HFFc6 (cell line): ENCODE measurements at regions not wholly inside any gene's neighbourhood (a gene's known extent, or its start where the extent isn't known, plus 50 kb on each side); places are given as distances from the start of the nearest gene placed in this dataset.
A peak's percentile ranks its signal among the peaks of the same experiment; 100 is the strongest.

Experiments used
- DNase-seq: peaks from one replicate; pipeline ENCODE4 v3.0.0-alpha.2; 2018
- H3K27ac Mint-ChIP-seq: 2 replicates; pipeline ENCODE4 v1.8.0; 2020; ENCODE audit warnings: mild to moderate bottlenecking, mixed read lengths
- H3K27me3 Mint-ChIP-seq: 2 replicates; pipeline ENCODE4 v1.8.0; 2021; ENCODE audit warnings: mild to moderate bottlenecking, moderate library complexity, mixed read lengths; ENCODE audit not compliant: insufficient read depth
- H3K36me3 Mint-ChIP-seq: 2 replicates; pipeline ENCODE4 v1.8.0; 2021; ENCODE audit warnings: low read depth, mixed read lengths
- H3K4me1 Mint-ChIP-seq: 2 replicates; pipeline ENCODE4 v1.8.0; 2020; ENCODE audit warnings: low read depth, mixed read lengths
- H3K4me3 Mint-ChIP-seq: 2 replicates; pipeline ENCODE4 v1.8.0; 2020; ENCODE audit warnings: mild to moderate bottlenecking, moderate library complexity, mixed read lengths
- H3K9me3 Mint-ChIP-seq: 2 replicates; pipeline ENCODE4 v1.8.0; 2020; ENCODE audit warnings: mild to moderate bottlenecking, mixed read lengths
- TF ChIP-seq, protein P1 (sequence below): fragments of 200-600 bp; sonication (generic); IDR thresholded peaks from 2 replicates; pipeline ENCODE4 v1.5.0; 2021; ENCODE audit warnings: antibody characterized with exemption, mild to moderate bottlenecking

DNA sequence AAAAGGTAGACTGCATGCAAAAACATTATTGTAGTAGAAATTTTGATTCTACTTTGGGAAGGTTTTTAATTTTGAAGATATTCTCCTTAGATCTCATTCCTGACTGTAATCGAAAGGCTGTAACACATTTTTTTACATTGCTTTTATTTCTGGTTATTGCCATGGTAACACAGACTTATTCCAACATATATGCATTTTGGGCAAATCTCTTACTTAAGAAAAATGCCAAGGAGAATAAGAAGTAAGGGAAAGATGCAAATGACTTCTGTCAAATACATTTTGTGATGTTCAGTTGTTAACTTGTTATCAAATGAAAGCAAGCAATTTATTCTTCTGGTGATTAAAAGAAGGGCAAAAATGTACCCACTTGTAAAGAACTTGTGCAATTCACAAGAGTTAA, 267.5 kb downstream of the AASDHPPT start:
- Mint-ChIP-seq H3K27ac (no peak overlapping the region), H3K36me3 (no peaks in the 10 kb centered on the region), H3K4me1 (peaks cover 8% of the 10 kb centered on the region), H3K4me3 (no peak overlapping the region), H3K27me3 (peaks cover 2% of the 10 kb centered on the region; the same call in 1 of the 2 replicates), H3K9me3 (no peaks in the 10 kb centered on the region)
- TF ChIP-seq, protein P1, sequence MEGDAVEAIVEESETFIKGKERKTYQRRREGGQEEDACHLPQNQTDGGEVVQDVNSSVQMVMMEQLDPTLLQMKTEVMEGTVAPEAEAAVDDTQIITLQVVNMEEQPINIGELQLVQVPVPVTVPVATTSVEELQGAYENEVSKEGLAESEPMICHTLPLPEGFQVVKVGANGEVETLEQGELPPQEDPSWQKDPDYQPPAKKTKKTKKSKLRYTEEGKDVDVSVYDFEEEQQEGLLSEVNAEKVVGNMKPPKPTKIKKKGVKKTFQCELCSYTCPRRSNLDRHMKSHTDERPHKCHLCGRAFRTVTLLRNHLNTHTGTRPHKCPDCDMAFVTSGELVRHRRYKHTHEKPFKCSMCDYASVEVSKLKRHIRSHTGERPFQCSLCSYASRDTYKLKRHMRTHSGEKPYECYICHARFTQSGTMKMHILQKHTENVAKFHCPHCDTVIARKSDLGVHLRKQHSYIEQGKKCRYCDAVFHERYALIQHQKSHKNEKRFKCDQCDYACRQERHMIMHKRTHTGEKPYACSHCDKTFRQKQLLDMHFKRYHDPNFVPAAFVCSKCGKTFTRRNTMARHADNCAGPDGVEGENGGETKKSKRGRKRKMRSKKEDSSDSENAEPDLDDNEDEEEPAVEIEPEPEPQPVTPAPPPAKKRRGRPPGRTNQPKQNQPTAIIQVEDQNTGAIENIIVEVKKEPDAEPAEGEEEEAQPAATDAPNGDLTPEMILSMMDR, result no peak
- DNase-seq, result no peak

DNA sequence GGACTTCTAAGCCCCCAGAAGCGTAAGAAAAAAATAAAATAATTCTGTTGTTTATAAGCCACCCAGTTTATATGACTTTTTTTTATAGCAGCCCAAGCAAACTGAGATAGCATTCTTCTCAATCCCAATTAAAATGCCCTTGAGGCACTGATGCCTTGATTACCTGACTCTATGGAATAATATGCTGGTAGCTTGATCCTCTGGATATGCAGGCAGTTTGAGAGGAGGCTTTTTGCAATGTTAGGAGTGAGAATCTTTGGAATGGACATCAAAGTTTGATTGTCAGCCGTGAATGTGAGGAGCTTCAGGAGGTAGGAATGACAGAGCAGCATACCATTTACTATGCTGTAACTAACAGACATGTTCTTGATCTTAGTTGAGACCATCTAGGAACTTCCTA, 275.6 kb downstream of the AASDHPPT start:
- no peaks in the 10 kb centered on the region for H3K36me3 Mint-ChIP-seq
- no peaks in the 10 kb centered on the region for H3K4me1 Mint-ChIP-seq
- H3K27me3 Mint-ChIP-seq, result no peaks in the 10 kb centered on the region
- TF ChIP-seq, protein P1, result no peak
- H3K27ac Mint-ChIP-seq, result no peak overlapping the region
- H3K4me3 Mint-ChIP-seq, result no peak overlapping the region
- peaks cover 4% of the 10 kb centered on the region; the same call in 1 of the 2 replicates for H3K9me3 Mint-ChIP-seq
- DNase-seq, result no peak

DNA sequence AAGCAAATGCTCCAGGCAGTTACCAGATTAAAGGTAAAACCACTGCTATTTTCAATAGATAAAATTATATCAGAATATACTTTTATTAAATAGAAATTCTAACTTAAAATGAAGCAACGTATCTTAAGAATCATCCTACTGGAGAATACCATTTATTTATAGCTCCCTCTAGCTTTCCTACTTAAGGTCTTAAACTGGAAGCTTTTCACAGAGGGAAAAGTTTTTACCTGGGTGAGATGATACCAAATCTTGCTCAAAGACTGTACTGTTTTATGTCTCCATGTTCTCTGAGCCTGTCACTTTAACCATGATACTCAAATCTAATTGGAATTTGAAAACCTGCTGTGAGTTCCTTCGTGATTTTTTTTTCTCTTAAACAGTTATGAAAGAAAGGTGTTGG, 291.8 kb downstream of the AASDHPPT start:
- no peaks in the 10 kb centered on the region; the same call in 1 of the 2 replicates for H3K36me3 Mint-ChIP-seq
- H3K9me3 Mint-ChIP-seq, result no peaks in the 10 kb centered on the region
- H3K27me3 Mint-ChIP-seq, result no peaks in the 10 kb centered on the region
- peak overlapping the region; percentile 61; the same call in 1 of the 2 replicates for H3K4me3 Mint-ChIP-seq
- DNase-seq, result no peak
- peaks cover 38% of the 10 kb centered on the region for H3K4me1 Mint-ChIP-seq
- TF ChIP-seq, protein P1, result peak; percentile 37; the same call in 1 of the 2 replicates
- H3K27ac Mint-ChIP-seq, result peak overlapping the region; percentile 82

DNA sequence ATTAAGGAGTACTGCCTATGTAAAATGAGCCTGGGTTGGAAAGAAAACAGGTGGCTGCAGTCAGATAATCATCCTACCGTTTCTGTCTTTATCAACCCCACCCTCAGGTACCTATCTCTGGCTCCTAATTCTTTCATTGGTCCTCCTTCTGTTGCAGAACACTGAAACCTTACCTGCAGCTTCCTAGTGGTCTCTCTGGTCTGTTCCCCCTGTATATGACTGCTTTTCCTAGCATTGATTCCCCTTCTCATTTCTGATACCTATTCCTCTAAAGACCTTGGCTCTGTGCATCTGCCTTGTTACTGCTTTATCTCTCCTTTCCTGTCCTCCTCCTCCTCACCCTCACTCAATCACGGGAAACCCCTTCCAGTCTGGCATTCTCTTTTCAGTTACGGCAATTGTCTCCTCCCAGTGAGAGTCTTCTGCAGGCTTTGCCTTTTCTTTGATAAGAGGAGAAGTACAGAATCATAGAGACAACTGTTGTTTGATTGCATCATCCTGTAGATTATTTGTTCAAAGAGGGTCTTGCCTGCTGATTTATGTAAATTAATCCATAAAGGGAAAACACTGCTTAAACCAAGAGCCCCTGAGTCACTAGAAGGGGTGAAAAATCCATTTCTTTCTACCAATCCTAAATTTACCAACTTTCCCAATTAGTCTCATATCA, 301.2 kb downstream of the AASDHPPT start:
- Mint-ChIP-seq H3K9me3 (no peaks in the 10 kb centered on the region), H3K27me3 (peaks cover 1% of the 10 kb centered on the region; the same call in 1 of the 2 replicates), H3K4me1 (peaks cover 18% of the 10 kb centered on the region), H3K27ac (no peak overlapping the region), H3K36me3 (no peaks in the 10 kb centered on the region), H3K4me3 (no peak overlapping the region)
- TF ChIP-seq, protein P1, result no peak
- DNase-seq, result no peak

DNA sequence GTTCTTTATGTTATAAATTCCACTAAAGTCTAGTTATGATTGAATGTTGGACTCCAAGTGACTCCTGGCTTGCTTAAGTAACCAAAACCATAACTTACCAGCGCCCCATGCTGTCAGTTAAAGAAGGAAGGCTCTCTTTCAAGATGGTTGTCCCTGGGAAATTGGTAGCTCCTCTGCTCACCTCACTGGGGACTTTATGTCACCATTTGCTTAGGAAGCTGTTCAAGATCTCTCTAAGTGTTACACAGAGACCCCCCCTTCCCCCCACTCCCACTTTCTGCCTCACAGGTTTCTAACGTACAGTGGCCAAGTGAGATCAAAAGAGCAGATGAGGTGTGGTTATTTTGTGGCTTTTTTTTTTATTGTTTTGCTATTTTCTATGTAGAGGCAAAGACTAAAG, 301.8 kb downstream of the AASDHPPT start:
- TF ChIP-seq, protein P1, result no peak
- H3K27ac Mint-ChIP-seq, result no peak overlapping the region
- H3K9me3 Mint-ChIP-seq, result no peaks in the 10 kb centered on the region

More for the DNA sequence above, 301.8 kb downstream of the AASDHPPT start:
- H3K36me3 Mint-ChIP-seq, result no peaks in the 10 kb centered on the region
- peaks cover 1% of the 10 kb centered on the region; the same call in 1 of the 2 replicates for H3K27me3 Mint-ChIP-seq
- no peak for DNase-seq
- H3K4me3 Mint-ChIP-seq, result no peak overlapping the region
- H3K4me1 Mint-ChIP-seq, result peaks cover 24% of the 10 kb centered on the region
